ENCODE measurements at regions not wholly inside any gene's neighbourhood (a gene's known extent, or its start where the extent isn't known, plus 50 kb on each side); places are given as distances from the start of the nearest gene placed in this dataset.

- H3K27me3 Mint-ChIP-seq, result no peaks in the 10 kb centered on the region
These were observed 83.1 kb downstream of the PDCL3 start for GRCh38 chr2:100645695-100646429.

GRCh38 chr2:100647709-100648108 is 84.9 kb downstream of the PDCL3 start:
- H3K9me3 Mint-ChIP-seq (ENCODE audit: low read depth), result peaks cover 4% of the 10 kb centered on the region
- no peak overlapping the region for H3K27ac Mint-ChIP-seq
- CTCF ChIA-PET, result no interaction called here
- no peak for DNase-seq
- H3K27me3 Mint-ChIP-seq, result no peaks in the 10 kb centered on the region
- H3K36me3 Mint-ChIP-seq, result peaks cover 4% of the 10 kb centered on the region
- no peak for ATAC-seq
- H3K4me3 Mint-ChIP-seq, result no peak overlapping the region
- peaks cover 28% of the 10 kb centered on the region for H3K4me1 Mint-ChIP-seq

More at GRCh38 chr2:100645695-100646429, 83.1 kb downstream of the PDCL3 start:
- DNase-seq (no peak), ATAC-seq (no peak)
- Mint-ChIP-seq H3K27ac (no peak overlapping the region), H3K36me3 (peaks cover 4% of the 10 kb centered on the region), H3K4me3 (no peak overlapping the region), H3K9me3 (ENCODE audit: low read depth) (peaks cover 4% of the 10 kb centered on the region), H3K4me1 (peaks cover 23% of the 10 kb centered on the region)
- CTCF ChIA-PET, result no interaction called here

GRCh38 chr2:100650151-100650550 is 87.4 kb downstream of the PDCL3 start:
- Mint-ChIP-seq H3K27me3 (no peaks in the 10 kb centered on the region), H3K27ac (no peak overlapping the region), H3K4me1 (peaks cover 16% of the 10 kb centered on the region), H3K36me3 (peaks cover 4% of the 10 kb centered on the region), H3K4me3 (no peak overlapping the region), H3K9me3 (ENCODE audit: low read depth) (peaks cover 4% of the 10 kb centered on the region)
- CTCF ChIA-PET, result no interaction called here
- no peak for ATAC-seq
- DNase-seq, result no peak

GRCh38 chr2:100653449-100654035 is 90.7 kb downstream of the PDCL3 start:
- no peak for DNase-seq
- CTCF ChIA-PET, result no interaction called here
- Mint-ChIP-seq H3K27ac (no peak overlapping the region), H3K4me1 (peaks cover 16% of the 10 kb centered on the region), H3K9me3 (ENCODE audit: low read depth) (peaks cover 2% of the 10 kb centered on the region), H3K27me3 (no peaks in the 10 kb centered on the region), H3K36me3 (peaks cover 2% of the 10 kb centered on the region), H3K4me3 (no peak overlapping the region)
- no peak for ATAC-seq

- no peak overlapping the region for H3K4me3 Mint-ChIP-seq
- ATAC-seq, result no peak
- H3K27me3 Mint-ChIP-seq, result peaks cover 5% of the 10 kb centered on the region
- no peak overlapping the region for H3K27ac Mint-ChIP-seq
- no peaks in the 10 kb centered on the region for H3K36me3 Mint-ChIP-seq
- H3K9me3 Mint-ChIP-seq (ENCODE audit: low read depth), result peaks cover under 1% of the 10 kb centered on the region
- DNase-seq, result no peak
- H3K4me1 Mint-ChIP-seq, result peaks cover 15% of the 10 kb centered on the region
- CTCF ChIA-PET, result no interaction called here
These were observed 91.8 kb downstream of the PDCL3 start for GRCh38 chr2:100654611-100655010.

GRCh38 chr2:100655446-100655845 is 92.7 kb downstream of the PDCL3 start:
- CTCF ChIA-PET, result no interaction called here
- no peaks in the 10 kb centered on the region for H3K9me3 Mint-ChIP-seq (ENCODE audit: low read depth)
- DNase-seq, result no peak
- H3K27me3 Mint-ChIP-seq, result peaks cover 8% of the 10 kb centered on the region
- ATAC-seq, result no peak
- no peaks in the 10 kb centered on the region for H3K36me3 Mint-ChIP-seq
- H3K4me1 Mint-ChIP-seq, result peaks cover 9% of the 10 kb centered on the region
- no peak overlapping the region for H3K4me3 Mint-ChIP-seq
- no peak overlapping the region for H3K27ac Mint-ChIP-seq

- Mint-ChIP-seq H3K4me3 (no peak overlapping the region), H3K27ac (no peak overlapping the region), H3K9me3 (ENCODE audit: low read depth) (no peaks in the 10 kb centered on the region), H3K27me3 (peaks cover 8% of the 10 kb centered on the region), H3K4me1 (peaks cover 9% of the 10 kb centered on the region), H3K36me3 (no peaks in the 10 kb centered on the region)
- ATAC-seq (no peak), DNase-seq (no peak)
- CTCF ChIA-PET, result no interaction called here
These were observed 93.2 kb downstream of the PDCL3 start for GRCh38 chr2:100655936-100656534.

GRCh38 chr2:100658017-100658416 is 95.2 kb downstream of the PDCL3 start:
- Mint-ChIP-seq H3K27ac (no peak overlapping the region), H3K9me3 (ENCODE audit: low read depth) (no peaks in the 10 kb centered on the region), H3K4me3 (no peak overlapping the region), H3K4me1 (peaks cover 4% of the 10 kb centered on the region), H3K36me3 (no peaks in the 10 kb centered on the region), H3K27me3 (peaks cover 8% of the 10 kb centered on the region)
- ATAC-seq, result no peak
- DNase-seq, result no peak
- CTCF ChIA-PET, result no interaction called here

GRCh38 chr2:100660851-100661584 is 98.2 kb downstream of the PDCL3 start:
- ATAC-seq, result no peak
- Mint-ChIP-seq H3K27ac (no peak overlapping the region), H3K36me3 (no peaks in the 10 kb centered on the region), H3K4me3 (no peak overlapping the region), H3K27me3 (peaks cover 8% of the 10 kb centered on the region), H3K9me3 (ENCODE audit: low read depth) (no peaks in the 10 kb centered on the region), H3K4me1 (no peaks in the 10 kb centered on the region)
- no peak for DNase-seq
- CTCF ChIA-PET, result no interaction called here

- Mint-ChIP-seq H3K36me3 (no peaks in the 10 kb centered on the region), H3K4me3 (no peak overlapping the region)
These were observed 100.1 kb downstream of the PDCL3 start for GRCh38 chr2:100662866-100663265.

GRCh38 chr2:100664021-100664755 is 101.4 kb downstream of the PDCL3 start:
- Mint-ChIP-seq H3K27me3 (peaks cover 4% of the 10 kb centered on the region), H3K4me3 (no peak overlapping the region), H3K27ac (no peak overlapping the region), H3K36me3 (no peaks in the 10 kb centered on the region), H3K9me3 (ENCODE audit: low read depth) (no peaks in the 10 kb centered on the region), H3K4me1 (no peaks in the 10 kb centered on the region)
- no peak for ATAC-seq
- no peak for DNase-seq
- CTCF ChIA-PET, result no interaction called here

More at GRCh38 chr2:100662866-100663265, 100.1 kb downstream of the PDCL3 start:
- Mint-ChIP-seq H3K27ac (no peak overlapping the region), H3K4me1 (no peaks in the 10 kb centered on the region), H3K27me3 (peaks cover 8% of the 10 kb centered on the region), H3K9me3 (ENCODE audit: low read depth) (no peaks in the 10 kb centered on the region)
- CTCF ChIA-PET, result no interaction called here
- ATAC-seq (no peak), DNase-seq (no peak)

GRCh38 chr2:100664756-100665101 is 101.9 kb downstream of the PDCL3 start:
- no peak overlapping the region for H3K4me3 Mint-ChIP-seq
- H3K27me3 Mint-ChIP-seq, result peaks cover 3% of the 10 kb centered on the region
- no peak overlapping the region for H3K27ac Mint-ChIP-seq
- no peaks in the 10 kb centered on the region for H3K36me3 Mint-ChIP-seq
- DNase-seq (no peak), ATAC-seq (no peak)
- H3K4me1 Mint-ChIP-seq, result no peaks in the 10 kb centered on the region
- CTCF ChIA-PET, result no interaction called here
- H3K9me3 Mint-ChIP-seq (ENCODE audit: low read depth), result no peaks in the 10 kb centered on the region

GRCh38 chr2:100666996-100667395 is 104.2 kb downstream of the PDCL3 start:
- Mint-ChIP-seq H3K27ac (no peak overlapping the region), H3K9me3 (ENCODE audit: low read depth) (no peaks in the 10 kb centered on the region), H3K27me3 (no peaks in the 10 kb centered on the region), H3K4me1 (no peaks in the 10 kb centered on the region), H3K36me3 (no peaks in the 10 kb centered on the region), H3K4me3 (no peak overlapping the region)
- ATAC-seq (no peak), DNase-seq (no peak)
- CTCF ChIA-PET, result no interaction called here
